NCI-H1930 (cell line): ENCODE measurements at regions not wholly inside any gene's neighbourhood (a gene's known extent, or its start where the extent isn't known, plus 50 kb on each side); places are given as distances from the start of the nearest gene placed in this dataset.
"Not testable (repeated sequence)": the region's sequence is repeated elsewhere in the genome, so short reads cannot be mapped to it uniquely, and the experiment has no call there.

Experiments
- DNase-seq, 2 experiments: peaks; one replicate each; lab custom pipeline; 2025; lab: John Stamatoyannopoulos, UW

DNA sequence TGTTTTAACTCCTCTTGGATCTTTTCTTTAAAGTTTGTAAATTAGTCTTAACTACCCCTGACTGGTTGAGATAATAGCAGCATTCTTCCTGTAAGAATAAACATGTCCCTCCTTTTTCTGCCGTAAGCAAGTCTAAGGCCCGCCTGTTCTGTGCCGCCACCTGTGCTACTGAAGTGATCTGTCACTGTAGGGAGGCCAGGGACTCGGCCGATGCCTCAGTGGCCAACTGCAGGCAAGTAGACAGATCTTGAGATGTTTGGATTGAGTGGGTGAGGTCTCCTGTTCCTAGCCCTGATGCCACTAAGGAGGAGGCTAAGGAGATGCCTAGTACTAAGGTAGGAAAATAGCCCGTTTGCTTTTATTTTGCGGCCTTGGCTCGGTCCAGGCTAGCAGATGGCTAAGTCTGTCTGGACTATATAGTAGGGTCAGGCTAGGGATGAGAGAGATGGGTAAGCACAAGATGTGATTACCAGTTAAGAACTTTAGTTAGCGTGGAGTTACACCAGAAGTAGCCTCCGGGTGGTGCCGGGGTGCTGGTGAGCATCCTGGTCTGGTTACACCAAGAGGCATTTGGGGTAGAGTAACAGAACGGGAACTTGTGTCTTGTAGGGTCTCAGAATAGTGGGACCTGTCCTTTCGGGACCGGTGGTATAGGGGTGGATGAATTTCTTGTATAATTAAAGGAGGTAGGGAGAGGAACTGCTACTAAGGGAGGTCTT, 584.2 kb downstream of the SUCLG1 start:
- no peak for DNase-seq

DNA sequence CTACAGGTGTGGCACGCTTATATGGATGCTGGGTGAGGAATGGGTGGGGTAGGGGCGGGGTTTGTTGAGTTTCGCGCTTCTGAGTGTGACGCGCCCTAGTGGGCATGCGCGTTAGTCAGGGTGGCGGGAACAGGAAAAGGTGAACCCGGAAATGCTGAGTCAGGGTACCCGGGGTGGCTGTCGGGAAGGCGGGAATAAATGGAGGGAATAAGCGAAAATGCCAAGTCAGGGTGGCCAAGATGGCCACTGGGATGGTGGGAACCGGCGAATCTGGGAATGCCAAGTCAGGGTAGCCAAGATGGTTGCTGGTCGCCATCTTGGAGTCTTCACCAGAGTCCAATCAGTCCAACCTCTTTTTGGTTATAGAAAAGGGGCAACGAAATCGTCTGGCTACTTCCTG, 585.0 kb downstream of the SUCLG1 start:
- DNase-seq: no peak

GRCh38 chr2:83873110-83873509, 586.0 kb downstream of the SUCLG1 start:
- DNase-seq: no peak

DNA sequence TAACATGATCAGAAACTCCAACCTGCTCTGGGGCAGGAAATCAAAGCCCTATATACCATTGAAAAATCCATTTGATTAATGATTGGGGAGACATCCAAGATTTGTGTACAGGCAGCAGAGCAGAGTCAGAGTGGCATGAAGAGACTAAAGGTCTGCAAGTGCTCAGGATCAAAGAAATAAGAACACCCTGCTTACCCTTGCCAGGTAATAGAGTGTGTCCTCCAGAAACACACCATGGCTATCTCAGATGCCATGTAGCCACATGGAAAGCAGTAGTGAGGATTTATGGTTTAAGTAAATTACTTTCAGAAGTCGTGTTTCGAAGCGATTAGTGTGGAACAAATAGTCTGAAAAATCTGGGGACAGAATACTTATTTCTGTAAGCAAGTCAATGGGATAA, 592.9 kb downstream of the SUCLG1 start:
- DNase-seq: no peak

GRCh38 chr2:83862600-83862999, 596.5 kb downstream of the SUCLG1 start:
- DNase-seq: no peak

- no peak for DNase-seq
Observed at GRCh38 chr2:83860320-83860719, 598.8 kb downstream of the SUCLG1 start.

GRCh38 chr2:83859553-83859952, 599.5 kb downstream of the SUCLG1 start:
- DNase-seq: no peak

DNA sequence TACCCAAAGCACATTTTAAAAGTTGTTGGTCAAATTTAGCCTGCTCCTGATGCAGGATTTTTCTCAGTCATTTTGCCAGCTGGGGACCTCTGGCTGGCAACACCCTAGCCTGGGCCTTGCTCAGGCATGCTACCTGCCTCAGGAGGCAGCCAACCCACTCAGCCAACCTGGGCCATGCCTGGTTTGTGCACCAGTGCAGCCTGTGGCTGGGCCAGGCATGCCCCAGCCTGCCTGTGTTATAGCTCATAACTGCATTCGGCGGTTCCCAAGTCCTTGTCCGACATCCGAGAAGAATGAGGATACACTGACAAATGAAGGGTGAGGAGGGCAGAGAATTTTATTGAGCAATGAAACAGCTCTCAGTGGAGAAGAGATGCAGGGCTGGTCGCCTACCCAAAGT, 608.0 kb downstream of the SUCLG1 start:
- DNase-seq: no peak

- DNase-seq: no peak
Observed at GRCh38 chr2:83850071-83850725, 608.9 kb downstream of the SUCLG1 start.

DNA sequence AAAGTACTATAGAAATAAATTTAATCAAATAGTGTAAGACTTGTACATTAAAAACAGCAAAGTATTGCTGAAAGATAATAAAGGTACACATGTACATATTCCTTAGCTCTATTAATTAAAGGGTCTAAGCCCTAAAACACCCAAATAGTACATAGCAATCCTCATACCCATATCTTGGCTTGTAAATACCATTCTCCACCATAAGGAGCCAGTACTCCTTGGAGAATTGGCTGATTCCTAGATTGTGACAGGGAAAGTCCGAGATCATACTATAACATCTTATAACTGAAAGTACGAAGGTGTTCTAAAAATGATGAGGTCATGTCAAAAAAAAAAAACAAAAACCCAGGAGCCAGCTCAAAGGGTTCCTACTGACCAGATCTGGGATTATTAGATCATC, 614.6 kb downstream of the SUCLG1 start:
- DNase-seq: no peak

- DNase-seq: no peak
Observed at GRCh38 chr2:83842421-83842820, 616.7 kb downstream of the SUCLG1 start.

DNA sequence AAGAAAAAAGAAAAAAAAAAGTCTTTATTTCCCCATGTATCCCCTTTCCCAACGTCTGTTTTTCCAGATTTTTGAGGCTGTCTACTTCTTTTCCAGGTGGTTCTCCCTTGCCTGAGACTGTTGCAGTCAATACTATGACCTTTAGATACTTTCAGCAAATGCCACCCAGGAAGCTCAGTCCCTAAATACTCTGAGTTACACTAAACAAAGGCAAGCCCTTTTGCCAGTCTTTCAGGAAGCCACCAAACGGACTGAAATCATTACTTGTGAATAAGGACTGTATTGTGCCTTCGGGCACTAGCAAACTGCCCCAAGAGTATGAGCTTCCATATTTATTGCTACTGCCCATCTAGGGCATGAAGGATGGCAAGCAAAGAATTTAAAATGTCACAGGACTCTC, 621.3 kb downstream of the SUCLG1 start:
- DNase-seq: no peak

DNA sequence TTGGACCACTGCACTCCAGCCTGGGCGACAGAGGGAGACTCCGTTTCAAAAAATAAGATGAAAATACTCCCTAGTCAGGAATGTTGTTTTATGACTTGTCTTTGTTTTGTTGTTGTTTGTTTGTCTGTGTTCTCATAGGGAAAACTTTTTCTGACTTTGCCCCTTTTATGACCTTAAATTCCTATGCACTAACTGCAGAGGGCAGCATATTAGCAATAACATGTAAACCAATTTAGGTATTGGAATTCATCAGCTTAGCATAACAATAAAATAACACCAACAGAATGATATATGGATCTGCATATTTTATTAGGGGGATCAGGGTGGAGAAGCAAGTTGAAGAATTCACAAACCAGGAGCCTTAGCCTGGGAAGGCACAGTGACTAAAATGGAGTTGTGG, 631.5 kb downstream of the SUCLG1 start:
- DNase-seq: no peak

DNA sequence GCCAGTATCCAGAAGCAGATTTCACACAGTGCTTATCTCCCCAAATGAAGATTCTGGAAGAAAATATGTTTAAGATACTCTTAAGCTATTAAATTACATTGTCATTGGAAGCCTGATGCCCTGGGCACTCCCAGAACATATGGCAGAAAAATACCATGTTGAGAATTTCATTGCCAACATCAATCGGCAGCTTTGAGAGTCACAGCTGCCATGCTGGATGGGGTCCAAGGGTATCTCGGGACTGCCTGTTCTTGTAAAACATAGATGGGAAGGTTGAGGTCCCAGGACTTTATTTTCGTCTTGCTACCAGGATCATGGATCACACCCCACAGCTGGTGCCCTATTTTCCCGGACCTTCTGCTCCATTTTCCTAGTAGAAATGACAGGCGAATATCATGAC, 632.5 kb downstream of the SUCLG1 start:
- no peak for DNase-seq

DNA sequence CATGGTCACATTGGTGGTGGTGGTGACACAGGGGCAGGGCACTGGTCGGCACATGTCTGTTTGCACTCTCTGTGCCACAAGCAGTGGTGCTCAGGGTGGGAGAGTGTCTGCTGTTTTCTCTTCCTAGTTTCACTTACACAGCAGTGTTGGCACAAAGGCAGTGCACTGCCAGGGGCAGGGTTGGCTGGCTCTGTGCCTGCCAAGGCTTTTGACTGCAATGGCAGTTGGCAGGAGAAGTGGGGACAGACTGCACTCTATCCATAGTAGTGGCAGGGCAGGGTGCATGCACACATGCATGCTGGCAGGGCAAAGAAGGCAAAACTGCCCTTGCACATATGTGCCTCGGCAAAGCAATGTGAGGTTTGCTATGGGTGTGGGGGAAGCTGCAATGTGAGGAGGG, 635.9 kb downstream of the SUCLG1 start:
- DNase-seq: no peak

DNA sequence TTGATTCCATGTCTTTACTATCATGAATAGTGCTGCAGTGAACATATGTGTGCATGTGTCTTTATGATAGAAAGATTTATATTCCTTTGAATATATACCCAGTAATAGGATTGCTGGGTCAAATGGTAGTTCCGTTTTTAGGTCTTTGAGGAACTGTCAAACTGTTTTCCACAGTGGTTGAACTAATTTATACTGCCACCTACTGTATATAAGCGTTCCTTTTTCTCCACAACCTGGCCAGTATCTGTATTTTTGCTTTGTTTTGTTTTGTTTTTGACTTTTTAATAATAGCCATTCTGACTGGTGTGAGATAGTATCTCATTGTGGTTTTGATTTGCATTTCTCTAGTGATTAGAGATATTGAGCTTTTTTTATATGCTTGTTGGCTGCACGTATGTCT, 641.6 kb downstream of the SUCLG1 start:
- no peak for DNase-seq

- no peak for DNase-seq
Observed at GRCh38 chr2:83808878-83809277, 650.2 kb downstream of the SUCLG1 start.

- DNase-seq: no peak
Observed at GRCh38 chr2:83802604-83803003, 656.5 kb downstream of the SUCLG1 start.

DNA sequence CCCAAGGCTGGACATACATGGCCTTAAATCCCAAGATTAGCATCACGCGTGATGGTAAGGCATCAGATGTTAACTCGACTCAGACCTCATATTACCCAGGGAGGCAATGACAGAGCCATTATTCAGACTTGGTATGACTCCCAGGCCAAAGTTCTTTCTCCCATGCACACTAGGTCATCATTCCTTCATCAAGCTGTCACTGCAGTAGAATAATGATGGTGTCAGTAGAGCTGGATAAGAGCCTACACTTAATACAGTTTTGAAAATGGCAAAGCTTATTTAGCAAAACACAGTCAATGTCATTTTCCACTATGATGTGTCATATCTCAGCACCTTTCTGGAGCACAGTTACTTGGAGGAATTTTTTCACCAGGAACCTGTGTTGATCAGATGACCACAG, 663.3 kb downstream of the SUCLG1 start:
- no peak for DNase-seq

GRCh38 chr2:83790467-83790866, 668.6 kb downstream of the SUCLG1 start:
- DNase-seq: not testable (repeated sequence)

- not testable (repeated sequence) for DNase-seq
Observed at GRCh38 chr2:83789674-83790073, 669.4 kb downstream of the SUCLG1 start.

GRCh38 chr2:83788938-83789566, 670.0 kb downstream of the SUCLG1 start:
- DNase-seq: not testable (repeated sequence)

DNA sequence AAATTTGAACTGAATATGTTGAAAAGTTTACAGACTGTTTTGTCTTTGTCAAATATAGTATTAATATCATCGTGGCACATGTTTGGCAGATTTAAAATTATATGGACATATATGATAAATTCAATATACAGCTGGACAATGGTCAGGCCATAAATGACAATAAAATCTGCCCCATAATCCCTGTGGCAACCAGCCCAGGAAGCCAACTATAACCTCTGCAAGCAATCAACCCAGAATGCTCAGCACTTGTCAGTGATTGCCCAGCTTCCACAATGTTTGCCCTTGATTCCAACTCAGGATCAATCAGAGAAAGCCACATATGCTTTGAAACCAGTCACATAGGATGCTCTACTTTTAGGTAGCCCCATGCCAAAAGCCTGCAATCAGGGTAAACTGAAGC, 671.9 kb downstream of the SUCLG1 start:
- DNase-seq: no peak
